Ovary (tissue), 7 donors: ENCODE measurements at regions not wholly inside any gene's neighbourhood (a gene's known extent, or its start where the extent isn't known, plus 50 kb on each side); places are given as distances from the start of the nearest gene placed in this dataset.

Experiments
- DNase-seq, 5 donors: peaks; one replicate each; pipeline ENCODE4 v3.0.0-alpha.2; 2019 to 2020
- H3K27ac ChIP-seq, 2 donors: fragments of 200-600 bp; one replicate each; pipeline versions ENCODE4 v1.5.1 to v1.8.0; 2019 to 2022
- H3K27me3 ChIP-seq: fragments of 200-600 bp; one replicate; pipeline ENCODE4 v1.8.0; 2022
- H3K36me3 ChIP-seq: fragments of 200-600 bp; sonication (generic); one replicate; pipeline ENCODE4 v1.5.1; 2019
- H3K4me1 ChIP-seq: one replicate; pipeline ENCODE4 v1.8.1; 2013; ENCODE audit warnings: mild to moderate bottlenecking, moderate library complexity; ENCODE audit not compliant: insufficient read depth
- H3K4me3 ChIP-seq: fragments of 200-600 bp; sonication (generic); one replicate; pipeline ENCODE4 v1.5.1; 2017
- H3K9me3 ChIP-seq, 2 donors: fragments of 200-600 bp in 1 of 2; sonication (generic) in 1 of 2; one replicate each; pipeline versions ENCODE4 v1.5.1 to v1.8.1; 2013 to 2019; ENCODE audit warnings: mild to moderate bottlenecking in 1 of 2, moderate library complexity in 1 of 2
- EP300 ChIP-seq: sonication (generic); formaldehyde crosslinking; IDR thresholded peaks from one replicate; pipeline ENCODE4 v1.6.1; 2017; ENCODE audit warnings: antibody characterized with exemption
- POLR2A ChIP-seq: fragments of 450-650 bp; IDR thresholded peaks from one replicate; pipeline ENCODE4 v1.6.1; 2017; ENCODE audit warnings: antibody characterized with exemption, mild to moderate bottlenecking, moderate library complexity
- WGBS, 3 donors: extraction: QIAGEN DNeasy Blood & Tissue Kit in 1 of 3; methylation state at CpG; one replicate each; pipeline versions ENCODE4 v1.1.5 to v1.1.7; 2013 to 2017; 5-methylcytosine and 5-hydroxymethylcytosine counted together
- intact Hi-C, 4 donors: fragments of 100-400 bp; cut with DNase I; formaldehyde crosslinking; loops; one replicate each; pipeline versions ENCODE4 v1.11.0 to v1.15.1; 2022 to 2023
- TF ChIP-seq, protein P1 (sequence below), 3 donors: fragments of 450-650 bp in 2 of 3; fragments of 200-600 bp in 1 of 3; IDR thresholded peaks; one replicate each; pipeline versions ENCODE4 v1.5.1 to v1.8.0; 2016 to 2022; ENCODE audit warnings: antibody characterized with exemption in 3 of 3, mild to moderate bottlenecking in 1 of 3
- donor health status: DM: no; HTN: no; CAD: no; lungs with moderate emphysema.
- donor health status: DM: no; HTN: no; CAD: no.
- donor health status: Bipolar disorder and iron deficiency.
- donor health status: DM: no; HTN: no; CAD: no.
- donor health status: DM: yes; HTN: yes; CAD: no.

DNA sequence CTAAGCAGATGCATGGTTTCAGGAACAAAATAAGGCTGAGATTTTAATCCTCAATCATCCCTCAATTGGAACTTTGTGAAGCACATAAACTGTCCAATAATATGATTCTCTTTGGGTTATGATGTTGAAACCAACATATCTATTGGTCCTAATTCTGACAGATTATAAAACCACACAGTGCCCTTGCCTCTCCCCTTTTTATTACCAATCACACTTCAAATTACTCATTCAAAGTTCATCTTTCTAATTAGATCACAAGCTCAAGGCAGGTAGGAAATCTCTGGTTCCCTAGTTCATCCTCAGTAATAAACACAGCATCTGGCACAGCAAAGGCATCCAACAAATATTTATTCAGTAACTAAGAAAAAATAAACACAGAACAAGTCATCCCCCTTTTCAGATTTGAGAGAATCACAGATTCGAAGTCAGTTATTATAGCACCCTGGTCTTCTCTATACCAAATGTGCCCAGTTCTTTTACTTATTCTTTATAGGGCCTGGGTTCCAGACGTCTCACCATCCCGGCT is 611.6 kb downstream of the INSC start:
- Histone ChIP-seq H3K9me3 (no peaks in the 10 kb centered on the region), H3K36me3 (no peaks in the 10 kb centered on the region), H3K4me1 (no peaks in the 10 kb centered on the region), H3K4me3 (no peak overlapping the region), H3K27me3 (no peaks in the 10 kb centered on the region), H3K27ac (no peak overlapping the region)
- intact Hi-C loops = no loop called here
- WGBS, 3 donors = 56 to 90% (median 85%) methylated on average over 3 of the region's 3 CpGs
- TF ChIP-seq, protein P1, sequence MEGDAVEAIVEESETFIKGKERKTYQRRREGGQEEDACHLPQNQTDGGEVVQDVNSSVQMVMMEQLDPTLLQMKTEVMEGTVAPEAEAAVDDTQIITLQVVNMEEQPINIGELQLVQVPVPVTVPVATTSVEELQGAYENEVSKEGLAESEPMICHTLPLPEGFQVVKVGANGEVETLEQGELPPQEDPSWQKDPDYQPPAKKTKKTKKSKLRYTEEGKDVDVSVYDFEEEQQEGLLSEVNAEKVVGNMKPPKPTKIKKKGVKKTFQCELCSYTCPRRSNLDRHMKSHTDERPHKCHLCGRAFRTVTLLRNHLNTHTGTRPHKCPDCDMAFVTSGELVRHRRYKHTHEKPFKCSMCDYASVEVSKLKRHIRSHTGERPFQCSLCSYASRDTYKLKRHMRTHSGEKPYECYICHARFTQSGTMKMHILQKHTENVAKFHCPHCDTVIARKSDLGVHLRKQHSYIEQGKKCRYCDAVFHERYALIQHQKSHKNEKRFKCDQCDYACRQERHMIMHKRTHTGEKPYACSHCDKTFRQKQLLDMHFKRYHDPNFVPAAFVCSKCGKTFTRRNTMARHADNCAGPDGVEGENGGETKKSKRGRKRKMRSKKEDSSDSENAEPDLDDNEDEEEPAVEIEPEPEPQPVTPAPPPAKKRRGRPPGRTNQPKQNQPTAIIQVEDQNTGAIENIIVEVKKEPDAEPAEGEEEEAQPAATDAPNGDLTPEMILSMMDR (IDR thresholded peaks at IDR 0.05) = no peak
- TF ChIP-seq EP300 (no peak), POLR2A (no peak)
- DNase-seq = no peak

DNA sequence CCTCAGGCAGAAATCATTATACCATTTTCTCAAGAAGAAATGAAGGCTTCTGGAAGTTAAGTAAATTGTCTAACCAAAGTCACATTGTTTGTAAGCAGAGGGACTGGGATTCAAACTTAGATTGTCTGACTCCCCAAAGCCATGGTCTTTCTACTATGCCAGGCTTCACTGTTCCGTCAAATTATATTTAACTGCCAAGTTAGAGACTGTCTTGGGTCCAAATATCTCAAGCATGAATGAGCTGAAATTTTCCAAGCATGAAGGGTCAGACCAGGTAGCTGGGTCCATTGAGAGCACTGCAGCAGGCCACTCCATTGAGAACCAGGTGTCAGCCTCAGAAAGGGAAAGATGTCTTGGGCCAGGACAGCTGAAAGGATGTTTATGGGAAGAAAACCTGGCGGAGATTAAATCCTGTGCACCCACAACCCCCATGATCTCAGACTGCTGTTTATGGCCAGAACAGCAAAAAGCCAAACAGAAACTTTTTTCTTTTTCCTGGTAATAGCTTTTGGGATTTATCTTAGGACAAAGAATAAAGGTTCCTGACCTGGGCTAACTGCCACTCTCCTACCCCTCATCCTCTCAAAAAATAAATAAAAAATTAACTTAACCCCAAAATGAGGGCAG is 612.3 kb downstream of the INSC start:
- TF ChIP-seq, protein P1 (IDR thresholded peaks at IDR 0.05) = no peak
- TF ChIP-seq POLR2A (no peak), EP300 (no peak)
- Histone ChIP-seq H3K36me3 (no peaks in the 10 kb centered on the region), H3K4me1 (no peaks in the 10 kb centered on the region), H3K9me3 (no peaks in the 10 kb centered on the region), H3K27me3 (no peaks in the 10 kb centered on the region), H3K27ac (no peak overlapping the region), H3K4me3 (no peak overlapping the region)
- WGBS, 3 donors = 57 to 59% (median 58%) methylated on average over 2 of the region's 2 CpGs
- intact Hi-C loops = no loop called here
- DNase-seq = no peak

GRCh38 chr11:15727520-15727914 is 612.8 kb downstream of the INSC start:
- no peak for DNase-seq
- H3K9me3 ChIP-seq = no peaks in the 10 kb centered on the region
- no peak overlapping the region for H3K27ac ChIP-seq
- TF ChIP-seq EP300 = no peak
- TF ChIP-seq, protein P1 (IDR thresholded peaks at IDR 0.05) = no peak
- TF ChIP-seq POLR2A = no peak
- no peak overlapping the region for H3K4me3 ChIP-seq
- no peaks in the 10 kb centered on the region for H3K27me3 ChIP-seq
- intact Hi-C loops = no loop called here
- no peaks in the 10 kb centered on the region for H3K36me3 ChIP-seq
- no peaks in the 10 kb centered on the region for H3K4me1 ChIP-seq

DNA sequence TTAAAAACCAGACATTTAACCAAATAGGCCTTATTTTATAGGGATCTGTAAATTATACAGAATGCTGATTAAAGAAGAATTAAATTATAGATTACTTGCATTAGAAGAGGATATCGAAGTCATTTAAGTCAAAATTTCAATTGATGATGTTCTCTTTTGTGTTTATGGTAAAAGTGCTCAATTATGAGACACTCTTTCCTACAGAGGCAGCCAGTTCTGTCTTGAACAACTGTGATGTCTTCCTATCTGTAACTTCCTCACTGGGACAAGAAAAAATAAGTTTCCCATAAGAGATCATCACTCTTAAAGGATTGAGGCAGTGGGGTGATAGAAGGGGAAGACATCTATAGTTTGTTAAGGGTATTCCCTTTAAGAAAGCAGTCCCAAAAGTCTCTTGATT is 613.5 kb downstream of the INSC start:
- no peaks in the 10 kb centered on the region for H3K4me1 ChIP-seq
- no peak for DNase-seq
- H3K36me3 ChIP-seq = no peaks in the 10 kb centered on the region
- TF ChIP-seq EP300 (no peak), POLR2A (no peak)
- TF ChIP-seq, protein P1 (IDR thresholded peaks at IDR 0.05) = no peak
- 93 to 95% (median 95%) methylated on average over 1 of the region's 1 CpG for WGBS, 3 donors
- intact Hi-C loops = no loop called here
- H3K9me3 ChIP-seq = no peaks in the 10 kb centered on the region
- no peak overlapping the region for H3K4me3 ChIP-seq
- H3K27me3 ChIP-seq = no peaks in the 10 kb centered on the region
- no peak overlapping the region for H3K27ac ChIP-seq
